Panc1 (cell line): ENCODE measurements at regions not wholly inside any gene's neighbourhood (a gene's known extent, or its start where the extent isn't known, plus 50 kb on each side); places are given as distances from the start of the nearest gene placed in this dataset.

Experiments used
- ATAC-seq: fragments of 200-7000 bp; cut with Tn5 transposase; 2 replicates; pipeline ENCODE4 v1.9.1; 2020; ENCODE audit warnings: mild to moderate bottlenecking, moderate library complexity
- BruUV-seq: library from RNA; stranded (reverse); fragments of 400-500 nt; replicated peaks from 2 replicates; lab custom pipeline; 2021; lab: Mats Ljungman, UMichigan
- CTCF ChIA-PET: fragments of 300-600 bp; sonication (Branson Sonifier 250); formaldehyde crosslinking; loops from one replicate; lab custom pipeline; 2022; ENCODE audit warnings: antibody characterized with exemption; lab: Charles Lee
- POLR2A ChIA-PET: fragments of 300-600 bp; sonication (Branson Sonifier 250); formaldehyde crosslinking; loops from one replicate; lab custom pipeline; 2022; ENCODE audit warnings: antibody characterized with exemption; lab: Charles Lee
- DNase-seq: peaks from one replicate; pipeline ENCODE4 v3.0.0-alpha.2; 2010; ENCODE audit warnings: low read depth, low spot score
- H3K27ac ChIP-seq: 2 replicates; pipeline ENCODE4 v1.5.1; 2011; ENCODE audit warnings: mild to moderate bottlenecking, low read length, inconsistent platforms
- H3K27me3 ChIP-seq: fragments of 200-500 bp; sonication (Bioruptor generic); 2 replicates; pipeline ENCODE4 v1.6.0; 2014; ENCODE audit warnings: low read length, inconsistent platforms; ENCODE audit not compliant: control insufficient read depth, insufficient read depth
- H3K36me3 ChIP-seq: fragments of 200-500 bp; sonication (Bioruptor generic); 2 replicates; pipeline ENCODE4 v1.5.1; 2014; ENCODE audit warnings: inconsistent platforms, mild to moderate bottlenecking, low read length, moderate library complexity; ENCODE audit not compliant: control insufficient read depth, insufficient read depth
- H3K4me1 ChIP-seq: 2 replicates; pipeline ENCODE4 v1.5.1; 2011; ENCODE audit warnings: inconsistent platforms, mild to moderate bottlenecking, low read length, moderate library complexity; ENCODE audit not compliant: control insufficient read depth, insufficient read depth
- H3K4me3 ChIP-seq, 2 experiments: 2 replicates each; pipeline ENCODE4 v1.5.1; 2011 to 2012; ENCODE audit warnings: low read depth in 2 of 2, low read length in 2 of 2, mild to moderate bottlenecking in 2 of 2, inconsistent platforms in 1 of 2, moderate library complexity in 1 of 2
- H3K9me3 ChIP-seq: fragments of 200-500 bp; sonication (Bioruptor generic); 2 replicates; pipeline ENCODE4 v1.5.1; 2014; ENCODE audit warnings: low read depth, mild to moderate bottlenecking, inconsistent platforms, low read length, moderate library complexity; ENCODE audit not compliant: control insufficient read depth, insufficient read depth
- POLR2AphosphoS5 ChIP-seq: IDR thresholded peaks from 2 replicates; pipeline ENCODE4 v1.6.1; 2012; ENCODE audit warnings: mild to moderate bottlenecking, low read depth, low read length, moderate library complexity
- SIN3A ChIP-seq: IDR thresholded peaks from 2 replicates; pipeline ENCODE4 v1.6.1; 2012; ENCODE audit warnings: low read depth, mild to moderate bottlenecking, low read length, moderate library complexity, borderline replicate concordance; ENCODE audit not compliant: insufficient read depth
- TCF7L2 ChIP-seq: IDR thresholded peaks from 2 replicates; pipeline ENCODE4 v1.6.1; 2011; ENCODE audit warnings: mild to moderate bottlenecking, low read depth, low read length, inconsistent platforms
- in situ Hi-C: cut with HindIII; loops from 2 replicates; pipeline ENCODE4 v1.10.0; 2016; ENCODE audit warnings: low sequenced_read_pairs, low pct_unique_long_range_greater_than_20kb
- intact Hi-C: fragments of 100-400 bp; cut with micrococcal nuclease; formaldehyde crosslinking; loops from one replicate; pipeline ENCODE4 v1.10.0; 2022; ENCODE audit not compliant: unreplicated experiment
- TF ChIP-seq, protein P1 (sequence below): fragments of 450-650 bp; IDR thresholded peaks from 2 replicates; pipeline ENCODE4 v1.5.1; 2017; ENCODE audit warnings: mild to moderate bottlenecking
- TF ChIP-seq, protein P2 (sequence below), 2 experiments: IDR thresholded peaks; 2 replicates each; pipeline ENCODE4 v1.6.1; 2011 to 2012; ENCODE audit warnings: low read depth in 2 of 2, control low read depth in 1 of 2, low read length in 1 of 2, mild to moderate bottlenecking in 1 of 2, moderate library complexity in 1 of 2; ENCODE audit not compliant: insufficient read depth in 1 of 2

DNA sequence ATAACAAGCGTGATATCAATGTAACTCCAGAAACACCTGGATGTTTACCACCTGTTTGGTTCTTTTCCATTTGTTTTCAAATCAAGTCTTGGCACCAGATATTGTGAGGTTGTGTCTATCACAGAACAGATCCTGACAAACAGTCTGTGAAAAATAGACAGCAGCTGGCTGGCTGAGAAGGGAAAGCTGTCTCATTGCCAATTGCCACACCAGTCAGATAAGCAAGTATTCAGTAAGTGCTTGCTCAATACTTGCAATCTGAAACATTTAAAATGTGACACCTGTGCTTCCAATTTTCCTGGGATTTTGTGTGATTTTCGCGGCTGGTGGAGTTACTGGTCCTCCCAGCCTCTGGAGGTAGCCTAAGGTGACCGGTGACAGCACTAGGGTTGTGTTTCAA lies 147.9 kb upstream of the MYO3A start:
- Histone ChIP-seq H3K4me1 (no peaks in the 10 kb centered on the region), H3K4me3 (no peak overlapping the region), H3K27ac (no peak overlapping the region), H3K9me3 (no peaks in the 10 kb centered on the region), H3K27me3 (no peaks in the 10 kb centered on the region), H3K36me3 (no peaks in the 10 kb centered on the region)
- POLR2A ChIA-PET = no interaction called here
- DNase-seq (no peak), ATAC-seq (no peak)
- TF ChIP-seq, protein P1, sequence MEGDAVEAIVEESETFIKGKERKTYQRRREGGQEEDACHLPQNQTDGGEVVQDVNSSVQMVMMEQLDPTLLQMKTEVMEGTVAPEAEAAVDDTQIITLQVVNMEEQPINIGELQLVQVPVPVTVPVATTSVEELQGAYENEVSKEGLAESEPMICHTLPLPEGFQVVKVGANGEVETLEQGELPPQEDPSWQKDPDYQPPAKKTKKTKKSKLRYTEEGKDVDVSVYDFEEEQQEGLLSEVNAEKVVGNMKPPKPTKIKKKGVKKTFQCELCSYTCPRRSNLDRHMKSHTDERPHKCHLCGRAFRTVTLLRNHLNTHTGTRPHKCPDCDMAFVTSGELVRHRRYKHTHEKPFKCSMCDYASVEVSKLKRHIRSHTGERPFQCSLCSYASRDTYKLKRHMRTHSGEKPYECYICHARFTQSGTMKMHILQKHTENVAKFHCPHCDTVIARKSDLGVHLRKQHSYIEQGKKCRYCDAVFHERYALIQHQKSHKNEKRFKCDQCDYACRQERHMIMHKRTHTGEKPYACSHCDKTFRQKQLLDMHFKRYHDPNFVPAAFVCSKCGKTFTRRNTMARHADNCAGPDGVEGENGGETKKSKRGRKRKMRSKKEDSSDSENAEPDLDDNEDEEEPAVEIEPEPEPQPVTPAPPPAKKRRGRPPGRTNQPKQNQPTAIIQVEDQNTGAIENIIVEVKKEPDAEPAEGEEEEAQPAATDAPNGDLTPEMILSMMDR = no peak
- TF ChIP-seq POLR2AphosphoS5 = no peak
- TF ChIP-seq TCF7L2 = no peak
- no peak for TF ChIP-seq SIN3A
- TF ChIP-seq, protein P2, sequence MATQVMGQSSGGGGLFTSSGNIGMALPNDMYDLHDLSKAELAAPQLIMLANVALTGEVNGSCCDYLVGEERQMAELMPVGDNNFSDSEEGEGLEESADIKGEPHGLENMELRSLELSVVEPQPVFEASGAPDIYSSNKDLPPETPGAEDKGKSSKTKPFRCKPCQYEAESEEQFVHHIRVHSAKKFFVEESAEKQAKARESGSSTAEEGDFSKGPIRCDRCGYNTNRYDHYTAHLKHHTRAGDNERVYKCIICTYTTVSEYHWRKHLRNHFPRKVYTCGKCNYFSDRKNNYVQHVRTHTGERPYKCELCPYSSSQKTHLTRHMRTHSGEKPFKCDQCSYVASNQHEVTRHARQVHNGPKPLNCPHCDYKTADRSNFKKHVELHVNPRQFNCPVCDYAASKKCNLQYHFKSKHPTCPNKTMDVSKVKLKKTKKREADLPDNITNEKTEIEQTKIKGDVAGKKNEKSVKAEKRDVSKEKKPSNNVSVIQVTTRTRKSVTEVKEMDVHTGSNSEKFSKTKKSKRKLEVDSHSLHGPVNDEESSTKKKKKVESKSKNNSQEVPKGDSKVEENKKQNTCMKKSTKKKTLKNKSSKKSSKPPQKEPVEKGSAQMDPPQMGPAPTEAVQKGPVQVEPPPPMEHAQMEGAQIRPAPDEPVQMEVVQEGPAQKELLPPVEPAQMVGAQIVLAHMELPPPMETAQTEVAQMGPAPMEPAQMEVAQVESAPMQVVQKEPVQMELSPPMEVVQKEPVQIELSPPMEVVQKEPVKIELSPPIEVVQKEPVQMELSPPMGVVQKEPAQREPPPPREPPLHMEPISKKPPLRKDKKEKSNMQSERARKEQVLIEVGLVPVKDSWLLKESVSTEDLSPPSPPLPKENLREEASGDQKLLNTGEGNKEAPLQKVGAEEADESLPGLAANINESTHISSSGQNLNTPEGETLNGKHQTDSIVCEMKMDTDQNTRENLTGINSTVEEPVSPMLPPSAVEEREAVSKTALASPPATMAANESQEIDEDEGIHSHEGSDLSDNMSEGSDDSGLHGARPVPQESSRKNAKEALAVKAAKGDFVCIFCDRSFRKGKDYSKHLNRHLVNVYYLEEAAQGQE (IDR thresholded peaks at IDR 0.05; ENCODE audit: insufficient read depth in 1 of 2, low read depth in 2 of 2, low read length in 1 of 2) = no peak
- in situ Hi-C loops (no loop called here), intact Hi-C loops (no loop called here)
- CTCF ChIA-PET = no interaction called here
- BruUV-seq = no TSS peak

DNA sequence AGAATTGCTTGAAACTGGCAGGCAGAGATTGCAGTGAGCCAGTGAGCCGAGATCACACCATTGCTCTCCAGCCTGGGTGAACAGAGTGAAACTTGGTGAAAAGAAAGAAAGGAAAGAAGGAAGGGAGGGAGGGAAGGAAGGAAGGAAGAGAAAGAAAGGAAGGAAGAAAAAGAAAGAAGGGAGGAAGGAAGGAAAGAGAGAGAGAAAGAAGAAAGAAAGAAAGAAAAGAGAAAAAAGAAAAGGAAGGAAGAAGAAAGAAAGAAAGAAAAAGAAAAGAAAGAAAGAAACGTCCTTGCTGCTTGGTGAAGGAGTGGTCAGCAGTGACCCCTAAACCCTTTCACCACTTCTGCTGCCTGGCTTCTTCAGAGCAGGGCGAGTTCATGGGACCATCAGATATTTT lies 147.1 kb upstream of the MYO3A start:
- H3K27me3 ChIP-seq = no peaks in the 10 kb centered on the region
- intact Hi-C loops (no loop called here), in situ Hi-C loops (no loop called here)
- CTCF ChIA-PET = no interaction called here
- no peak overlapping the region for H3K27ac ChIP-seq
- POLR2A ChIA-PET = no interaction called here
- H3K36me3 ChIP-seq = no peaks in the 10 kb centered on the region
- ATAC-seq = no peak
- no peak for DNase-seq
- no peak overlapping the region for H3K4me3 ChIP-seq
- no TSS peak for BruUV-seq
- TF ChIP-seq SIN3A = no peak
- TF ChIP-seq, protein P2 (IDR thresholded peaks at IDR 0.05; ENCODE audit: insufficient read depth in 1 of 2, low read depth in 2 of 2, low read length in 1 of 2) = no peak
- TF ChIP-seq TCF7L2 = no peak
- TF ChIP-seq, protein P1 = no peak
- TF ChIP-seq POLR2AphosphoS5 = no peak
- no peaks in the 10 kb centered on the region for H3K9me3 ChIP-seq
- H3K4me1 ChIP-seq = no peaks in the 10 kb centered on the region
